Testis (tissue), 2 donors: ENCODE measurements at regions not wholly inside any gene's neighbourhood (a gene's known extent, or its start where the extent isn't known, plus 50 kb on each side); places are given as distances from the start of the nearest gene placed in this dataset.

Experiments used
- DNase-seq: peaks from one replicate; pipeline ENCODE4 v3.0.0-alpha.2; 2019
- H3K27ac ChIP-seq, 2 donors: fragments of 200-600 bp; sonication (generic); one replicate each; pipeline ENCODE4 v1.5.1; 2019
- H3K27me3 ChIP-seq: fragments of 200-600 bp; sonication (generic); one replicate; pipeline ENCODE4 v1.5.1; 2019
- H3K36me3 ChIP-seq: fragments of 200-600 bp; sonication (generic); one replicate; pipeline ENCODE4 v1.5.1; 2017; ENCODE audit warnings: low read depth; ENCODE audit errors: missing control alignments
- H3K4me1 ChIP-seq: fragments of 200-600 bp; sonication (generic); one replicate; pipeline ENCODE4 v1.5.1; 2019
- H3K4me3 ChIP-seq, 2 donors: fragments of 200-600 bp; sonication (generic); one replicate each; pipeline ENCODE4 v1.5.1; 2017 to 2019
- H3K9me3 ChIP-seq: fragments of 200-600 bp; sonication (generic); one replicate; pipeline ENCODE4 v1.5.1; 2017
- POLR2A ChIP-seq: fragments of 450-650 bp; IDR thresholded peaks from one replicate; pipeline ENCODE4 v1.6.1; 2017; ENCODE audit warnings: antibody characterized with exemption, mild to moderate bottlenecking, moderate library complexity
- WGBS, 2 donors: methylation state at CpG; one replicate each; pipeline ENCODE4 v1.1.5; 2018; 5-methylcytosine and 5-hydroxymethylcytosine counted together
- intact Hi-C: fragments of 100-400 bp; cut with DNase I; formaldehyde crosslinking; loops from one replicate; pipeline ENCODE4 v1.15.1; 2023; ENCODE audit warnings: low total_unique reads
- TF ChIP-seq, protein P1 (sequence below), 3 experiments: fragments of 450-650 bp in 2 of 3; fragments of 200-600 bp in 1 of 3; sonication (generic) in 1 of 3; IDR thresholded peaks; one replicate each; pipeline ENCODE4 v1.5.1; 2016 to 2019; ENCODE audit warnings: antibody characterized with exemption in 3 of 3, mild to moderate bottlenecking in 2 of 3, moderate library complexity in 1 of 3

DNA sequence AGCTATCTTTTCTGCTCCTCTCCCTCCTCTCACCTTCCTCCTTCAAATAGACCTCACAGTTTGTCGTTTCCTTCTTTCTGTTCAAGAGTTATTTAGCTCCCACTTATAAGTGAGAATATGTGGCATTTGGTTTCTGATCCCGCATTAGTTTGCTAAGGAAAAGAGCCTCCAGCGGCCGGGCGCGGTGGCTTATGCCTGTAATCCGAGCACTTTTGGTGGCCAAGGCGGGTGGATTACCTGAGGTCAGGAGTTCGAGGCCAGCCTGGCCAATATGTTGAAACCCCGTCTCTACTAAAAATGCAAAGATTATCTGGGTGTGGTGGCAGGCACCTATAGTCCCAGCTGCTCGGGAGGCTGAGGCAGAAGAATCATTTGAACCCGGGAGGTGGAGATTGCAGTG lies 2101.6 kb downstream of the MAT2B start:
- H3K27me3 ChIP-seq, result no peaks in the 10 kb centered on the region
- H3K36me3 ChIP-seq, result no peaks in the 10 kb centered on the region
- H3K27ac ChIP-seq, result no peak overlapping the region
- H3K4me1 ChIP-seq, result no peaks in the 10 kb centered on the region
- 92 to 95% methylated on average over 12 of the region's 12 CpGs for WGBS, 2 donors
- TF ChIP-seq, protein P1, sequence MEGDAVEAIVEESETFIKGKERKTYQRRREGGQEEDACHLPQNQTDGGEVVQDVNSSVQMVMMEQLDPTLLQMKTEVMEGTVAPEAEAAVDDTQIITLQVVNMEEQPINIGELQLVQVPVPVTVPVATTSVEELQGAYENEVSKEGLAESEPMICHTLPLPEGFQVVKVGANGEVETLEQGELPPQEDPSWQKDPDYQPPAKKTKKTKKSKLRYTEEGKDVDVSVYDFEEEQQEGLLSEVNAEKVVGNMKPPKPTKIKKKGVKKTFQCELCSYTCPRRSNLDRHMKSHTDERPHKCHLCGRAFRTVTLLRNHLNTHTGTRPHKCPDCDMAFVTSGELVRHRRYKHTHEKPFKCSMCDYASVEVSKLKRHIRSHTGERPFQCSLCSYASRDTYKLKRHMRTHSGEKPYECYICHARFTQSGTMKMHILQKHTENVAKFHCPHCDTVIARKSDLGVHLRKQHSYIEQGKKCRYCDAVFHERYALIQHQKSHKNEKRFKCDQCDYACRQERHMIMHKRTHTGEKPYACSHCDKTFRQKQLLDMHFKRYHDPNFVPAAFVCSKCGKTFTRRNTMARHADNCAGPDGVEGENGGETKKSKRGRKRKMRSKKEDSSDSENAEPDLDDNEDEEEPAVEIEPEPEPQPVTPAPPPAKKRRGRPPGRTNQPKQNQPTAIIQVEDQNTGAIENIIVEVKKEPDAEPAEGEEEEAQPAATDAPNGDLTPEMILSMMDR (IDR thresholded peaks at IDR 0.05), result no peak
- no peak for TF ChIP-seq POLR2A
- no peaks in the 10 kb centered on the region for H3K9me3 ChIP-seq
- no peak for DNase-seq
- H3K4me3 ChIP-seq, result no peak overlapping the region
- intact Hi-C loops, result no loop called here

DNA sequence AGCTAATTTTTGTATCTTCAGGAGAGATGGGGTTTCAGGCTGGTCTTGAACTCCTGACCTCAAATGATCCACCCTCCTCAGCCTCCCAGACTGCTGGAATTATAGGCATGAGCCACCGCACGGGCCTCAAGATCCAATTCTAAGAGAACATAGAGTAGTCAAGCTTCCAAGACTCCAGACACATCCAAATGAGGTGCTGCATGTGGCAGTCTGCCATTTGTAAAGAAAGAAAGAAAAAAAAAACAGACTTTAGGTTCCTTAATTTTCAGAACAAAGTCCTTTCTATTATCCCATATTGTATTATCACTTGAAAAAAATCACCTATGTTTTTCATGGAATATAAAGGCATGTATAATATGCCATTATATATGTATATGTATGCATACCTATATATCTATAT lies 2104.5 kb downstream of the MAT2B start:
- Histone ChIP-seq H3K9me3 (no peaks in the 10 kb centered on the region), H3K27ac (no peak overlapping the region), H3K36me3 (no peaks in the 10 kb centered on the region), H3K27me3 (no peaks in the 10 kb centered on the region), H3K4me1 (no peaks in the 10 kb centered on the region), H3K4me3 (no peak overlapping the region)
- DNase-seq, result no peak
- TF ChIP-seq, protein P1 (IDR thresholded peaks at IDR 0.05), result no peak
- no peak for TF ChIP-seq POLR2A
- intact Hi-C loops, result no loop called here
- WGBS, 2 donors, result 55 to 74% methylated on average over 2 of the region's 2 CpGs

DNA sequence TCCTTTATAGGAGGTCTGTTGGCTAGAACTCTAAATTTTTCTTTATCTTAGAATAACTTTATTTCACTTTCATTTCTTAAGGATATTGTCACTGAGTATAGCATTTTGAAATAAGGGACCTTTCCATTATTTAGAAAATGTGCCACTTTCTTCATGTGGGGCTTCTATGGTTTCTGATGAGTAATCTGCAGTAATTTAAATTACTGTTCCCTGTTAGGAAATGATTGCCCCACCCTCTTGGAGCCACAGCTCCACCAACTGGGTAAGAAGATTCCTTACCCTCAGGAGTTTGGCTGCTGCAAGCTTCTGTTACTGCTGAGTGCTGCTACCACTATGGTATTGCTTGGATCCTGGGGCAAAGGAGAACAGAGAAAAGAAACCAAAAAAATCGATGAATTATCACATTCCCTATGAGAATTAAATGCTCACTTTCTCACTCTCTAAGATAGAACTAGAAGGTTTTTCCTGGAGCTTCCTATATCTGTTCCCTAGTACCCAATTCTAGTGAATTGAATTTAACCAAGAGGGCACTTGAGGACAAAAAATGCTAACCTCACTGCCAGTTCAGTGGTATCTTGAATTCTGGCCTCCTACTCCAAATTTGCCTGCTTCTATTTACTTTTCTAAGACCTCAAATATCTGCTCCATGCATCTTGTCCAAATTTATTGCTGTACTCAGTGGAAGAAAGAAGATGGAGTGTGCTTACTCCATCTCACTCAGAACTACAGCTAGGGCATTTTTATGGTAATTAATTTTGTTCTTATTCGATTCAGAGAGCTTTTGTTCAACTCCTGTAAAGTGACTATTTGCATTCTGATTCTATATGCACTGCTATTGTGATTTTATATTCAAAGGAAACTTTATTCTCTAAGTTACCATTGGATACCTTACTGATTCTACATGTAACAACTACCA lies 2111.3 kb downstream of the MAT2B start:
- no peaks in the 10 kb centered on the region for H3K36me3 ChIP-seq
- H3K4me3 ChIP-seq, result no peak overlapping the region
- no peak for DNase-seq
- TF ChIP-seq, protein P1 (IDR thresholded peaks at IDR 0.05), result no peak
- no peak for TF ChIP-seq POLR2A
- 61 to 67% methylated on average over 2 of the region's 2 CpGs for WGBS, 2 donors
- no peaks in the 10 kb centered on the region for H3K4me1 ChIP-seq
- H3K9me3 ChIP-seq, result no peaks in the 10 kb centered on the region
- H3K27me3 ChIP-seq, result no peaks in the 10 kb centered on the region
- intact Hi-C loops, result no loop called here
- H3K27ac ChIP-seq, result no peak overlapping the region

DNA sequence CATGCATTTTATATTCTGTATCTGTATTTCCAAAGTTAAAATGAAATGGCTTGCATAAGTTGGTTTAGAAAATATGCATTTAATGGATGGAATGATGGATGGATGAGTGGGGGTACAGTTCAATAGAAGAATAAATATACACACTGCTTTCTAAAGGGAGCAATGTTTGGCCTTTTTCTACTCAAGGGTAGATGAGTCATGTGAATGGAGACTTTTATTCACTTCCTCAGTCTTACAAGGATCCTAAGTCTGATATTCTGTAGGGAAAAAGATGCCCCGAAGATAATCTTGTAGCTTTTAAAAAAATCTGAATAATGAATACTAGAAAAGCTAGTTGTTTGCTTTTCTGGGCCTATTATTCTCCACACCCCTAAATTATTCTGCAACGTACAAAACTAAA lies 2112.1 kb downstream of the MAT2B start:
- Histone ChIP-seq H3K27me3 (no peaks in the 10 kb centered on the region), H3K36me3 (no peaks in the 10 kb centered on the region), H3K27ac (no peak overlapping the region), H3K4me1 (no peaks in the 10 kb centered on the region), H3K9me3 (no peaks in the 10 kb centered on the region), H3K4me3 (no peak overlapping the region)
- WGBS, 2 donors, result 81 to 86% methylated on average over 2 of the region's 2 CpGs
- DNase-seq, result no peak
- no peak for TF ChIP-seq POLR2A
- TF ChIP-seq, protein P1 (IDR thresholded peaks at IDR 0.05), result no peak
- intact Hi-C loops, result no loop called here

DNA sequence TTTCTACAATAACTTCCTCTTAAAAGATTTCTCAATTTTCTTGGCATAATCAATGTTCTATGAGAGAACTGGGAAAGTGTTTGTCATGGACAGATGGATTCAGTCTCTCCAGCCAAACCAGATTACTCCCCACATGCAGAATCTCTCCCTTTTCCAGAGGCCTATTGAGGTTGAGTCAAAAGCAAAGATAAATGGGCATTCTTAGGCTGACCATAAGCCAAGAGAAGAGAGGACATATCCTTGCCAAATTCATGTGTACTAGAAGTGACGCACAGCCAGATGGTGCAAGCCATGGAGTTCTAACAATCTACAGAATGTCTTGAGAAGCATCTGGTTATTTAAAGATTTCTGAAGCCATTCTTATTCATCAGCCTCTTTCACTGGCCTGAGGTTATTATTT lies 2115.0 kb downstream of the MAT2B start:
- Histone ChIP-seq H3K27ac (no peak overlapping the region), H3K36me3 (no peaks in the 10 kb centered on the region), H3K4me3 (no peak overlapping the region), H3K9me3 (no peaks in the 10 kb centered on the region), H3K4me1 (no peaks in the 10 kb centered on the region), H3K27me3 (no peaks in the 10 kb centered on the region)
- intact Hi-C loops, result no loop called here
- no peak for DNase-seq
- TF ChIP-seq, protein P1 (IDR thresholded peaks at IDR 0.05), result no peak
- TF ChIP-seq POLR2A, result no peak
- WGBS, 2 donors, result 61 to 81% methylated on average over 1 of the region's 1 CpG
